GM18861 (cell line): ENCODE measurements at regions not wholly inside any gene's neighbourhood (a gene's known extent, or its start where the extent isn't known, plus 50 kb on each side); places are given as distances from the start of the nearest gene placed in this dataset.

Experiments used
- ATAC-seq: cut with Tn5 transposase; IDR thresholded peaks from one replicate; pipeline ENCODE4 v1.9.1; 2021; ENCODE audit not compliant: unreplicated experiment

DNA sequence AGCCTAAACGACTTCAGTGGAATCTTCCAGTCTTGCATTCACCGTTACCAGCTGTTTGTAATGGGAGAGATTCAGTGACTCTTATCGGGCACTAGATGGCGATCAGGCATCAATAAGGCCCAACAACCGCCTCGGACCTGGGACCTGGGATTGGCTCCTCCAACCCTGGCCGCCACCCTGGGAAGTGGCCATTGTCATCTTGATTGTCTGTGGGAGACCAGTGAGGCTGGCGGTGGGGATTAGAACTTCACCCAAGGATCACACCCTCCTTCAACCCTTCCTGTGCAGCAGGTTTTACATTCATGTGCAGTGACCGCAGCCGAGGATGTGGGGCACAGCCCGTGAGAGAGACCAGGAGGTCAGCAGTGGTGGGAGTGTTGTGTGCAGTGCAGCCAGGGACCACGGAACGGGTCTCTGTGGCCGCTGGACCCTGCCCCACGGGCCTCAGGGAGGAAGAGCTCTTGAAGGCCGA, 85.3 kb downstream of the SPP2 start:
- no peak for ATAC-seq

DNA sequence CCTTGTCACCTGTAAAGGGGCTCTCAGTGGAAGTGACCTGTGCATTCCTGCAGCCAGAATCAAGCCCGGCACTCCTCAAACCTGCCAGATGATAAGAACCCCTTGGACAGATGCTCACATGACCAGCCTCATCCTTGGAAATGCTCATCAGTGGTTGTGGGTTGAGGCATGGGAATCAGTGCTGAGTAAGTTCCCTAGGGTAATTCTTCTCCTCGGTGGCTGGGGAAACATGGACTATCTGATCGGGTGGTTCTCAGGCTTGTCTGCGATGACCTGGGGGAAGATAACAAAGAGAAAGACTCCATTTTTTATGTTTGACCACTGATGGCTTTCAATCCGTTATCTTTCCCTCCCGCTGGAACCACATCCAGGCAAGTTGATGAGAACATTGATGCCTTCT, 84.0 kb downstream of the SPP2 start:
- no peak for ATAC-seq

DNA sequence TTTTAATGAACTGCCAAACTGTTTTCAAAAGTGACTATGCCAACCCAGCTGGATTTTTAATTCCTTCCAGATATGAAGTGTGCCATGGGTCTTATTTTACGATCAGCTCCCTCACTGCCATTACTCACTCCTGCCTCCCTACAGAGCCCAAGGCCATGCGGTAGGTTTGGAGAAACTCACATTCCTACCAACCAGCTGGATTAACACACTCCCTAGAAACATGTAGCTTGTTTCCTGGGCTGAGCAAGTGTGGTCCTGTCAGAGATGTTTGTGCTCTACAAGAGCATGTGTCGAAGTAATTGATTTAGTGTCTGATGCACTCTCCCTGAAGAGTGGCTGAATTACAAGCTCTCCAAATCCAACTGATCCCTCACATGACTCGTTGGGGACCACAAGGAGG, 82.5 kb downstream of the SPP2 start:
- ATAC-seq: no peak

DNA sequence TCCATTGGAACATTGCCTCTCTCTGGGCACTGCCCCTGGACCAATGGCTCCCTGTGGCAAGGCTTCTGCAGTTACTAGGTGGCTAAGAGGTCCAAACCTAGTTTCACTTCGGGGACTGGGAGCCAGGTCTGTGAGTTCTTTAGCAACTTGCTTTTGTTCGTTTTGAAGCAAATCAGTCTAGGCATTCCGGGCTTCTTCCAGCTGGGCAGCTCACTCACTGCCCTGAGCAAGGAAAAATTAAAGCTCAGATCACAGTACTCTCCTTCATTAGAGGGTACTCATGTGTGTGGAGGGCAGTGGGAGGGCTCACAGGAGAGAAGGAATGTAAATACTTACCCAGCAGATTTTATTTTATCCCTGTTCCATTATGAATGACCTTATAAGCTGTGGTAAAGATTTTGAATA, 80.3 kb downstream of the SPP2 start:
- no peak for ATAC-seq

DNA sequence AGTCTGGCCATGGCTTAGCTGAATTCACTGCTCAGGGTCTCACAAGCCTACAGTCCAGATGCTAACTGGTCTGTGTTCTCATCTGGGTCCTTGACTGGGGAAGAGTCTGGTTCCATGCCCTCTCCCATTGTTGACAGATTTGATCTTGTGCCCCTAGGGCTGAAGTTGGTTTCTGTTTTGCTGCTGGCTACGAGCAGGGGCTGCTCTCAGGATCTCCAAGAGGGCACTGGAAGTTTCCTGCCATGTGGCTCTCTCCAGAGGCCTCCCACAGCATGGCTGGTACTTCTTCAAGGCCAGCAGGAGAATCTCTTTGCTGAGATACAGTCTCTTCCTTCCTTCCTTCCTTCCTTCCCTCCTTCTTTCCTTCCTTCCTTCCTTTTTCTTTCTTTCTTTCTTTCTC, 78.1 kb downstream of the SPP2 start:
- no peak for ATAC-seq
